ENCODE measurements at regions not wholly inside any gene's neighbourhood (a gene's known extent, or its start where the extent isn't known, plus 50 kb on each side); places are given as distances from the start of the nearest gene placed in this dataset.

GRCh38 chr20:60152792-60153191 lies 194.6 kb downstream of the CDH26 start (continued):
- TF ChIP-seq HDAC2 (IDR thresholded peaks at IDR 0.05; ENCODE audit: borderline replicate concordance in 1 of 2, low read depth in 2 of 2, low read length in 2 of 2) = no peak
- TF ChIP-seq EP300 (IDR thresholded peaks at IDR 0.05; ENCODE audit: borderline replicate concordance in 1 of 2, low read depth in 2 of 2, low read length in 2 of 2) = no peak
- TF ChIP-seq FOSL1 (IDR thresholded peaks at IDR 0.05; ENCODE audit: insufficient read depth, low read depth, low read length) = no peak
- TF ChIP-seq PHF8 (conservative IDR thresholded peaks at IDR 0.05; ENCODE audit: low read depth, low read length) = no peak
- no peak for TF ChIP-seq BACH1 (IDR thresholded peaks at IDR 0.05; ENCODE audit: low read length)
- no peak for TF ChIP-seq CHD1 (IDR thresholded peaks at IDR 0.05; ENCODE audit: low read depth, low read length)
- no peak for TF ChIP-seq EZH2 (IDR thresholded peaks at IDR 0.05; ENCODE audit: low read depth, low read length, severe bottlenecking)

Measured in H1 (cell line).